Gastroesophageal sphincter (tissue), 4 donors: ENCODE measurements at regions not wholly inside any gene's neighbourhood (a gene's known extent, or its start where the extent isn't known, plus 50 kb on each side); places are given as distances from the start of the nearest gene placed in this dataset.

ENCODE experiments used
- ATAC-seq: fragments of 150-250 bp; one replicate; pipeline ENCODE4 v1.9.1; 2016; ENCODE audit warnings: mild to moderate bottlenecking, moderate library complexity
- H3K27ac ChIP-seq, 4 donors: fragments of 200-600 bp; sonication (generic) in 3 of 4; 1 replicate in 3 of 4; 2 replicates in 1 of 4; pipeline ENCODE4 v1.5.1; 2016 to 2019
- H3K27me3 ChIP-seq: fragments of 200-600 bp; sonication (generic); one replicate; pipeline ENCODE4 v1.5.1; 2019
- H3K36me3 ChIP-seq, 2 donors: fragments of 200-600 bp; sonication (generic); one replicate each; pipeline ENCODE4 v1.5.1; 2019; ENCODE audit warnings: control low read depth in 1 of 2
- H3K4me1 ChIP-seq, 3 donors: fragments of 200-600 bp; sonication (generic); 1 replicate in 2 of 3; 2 replicates in 1 of 3; pipeline ENCODE4 v1.5.1; 2016 to 2019; ENCODE audit warnings: control low read depth in 2 of 3
- H3K4me3 ChIP-seq, 2 donors: fragments of 200-600 bp; sonication (generic); one replicate each; pipeline ENCODE4 v1.5.1; 2019; ENCODE audit warnings: mild to moderate bottlenecking in 1 of 2, moderate library complexity in 1 of 2
- H3K9me3 ChIP-seq, 3 donors: fragments of 200-600 bp; sonication (generic); one replicate each; pipeline ENCODE4 v1.5.1; 2017 to 2019; ENCODE audit warnings: control low read depth in 2 of 3
- CTCF ChIP-seq, 4 experiments: fragments of 200-600 bp in 2 of 4; fragments of 450-650 bp in 2 of 4; sonication (generic) in 1 of 4; IDR thresholded peaks; one replicate each; pipeline ENCODE4 v1.5.1; 2017 to 2019; ENCODE audit warnings: antibody characterized with exemption in 4 of 4, mild to moderate bottlenecking in 2 of 4, moderate library complexity in 2 of 4
- EP300 ChIP-seq: sonication (generic); formaldehyde crosslinking; IDR thresholded peaks from one replicate; pipeline ENCODE4 v1.6.1; 2017; ENCODE audit warnings: antibody characterized with exemption, mild to moderate bottlenecking
- POLR2A ChIP-seq, 2 donors: fragments of 450-650 bp; IDR thresholded peaks; one replicate each; pipeline ENCODE4 v1.6.1; 2017; ENCODE audit warnings: antibody characterized with exemption in 2 of 2, mild to moderate bottlenecking in 2 of 2, moderate library complexity in 1 of 2
- POLR2AphosphoS5 ChIP-seq: sonication (generic); formaldehyde crosslinking; IDR thresholded peaks from one replicate; pipeline ENCODE4 v1.6.1; 2017; ENCODE audit warnings: antibody characterized with exemption
- WGBS, 2 donors: methylation state at CpG; one replicate each; pipeline ENCODE4 v1.1.5; 2018; ENCODE audit warnings: low coverage in 1 of 2; 5-methylcytosine and 5-hydroxymethylcytosine counted together

GRCh38 chr10:16182688-16183087 lies 254.1 kb upstream of the PTER start:
- Histone ChIP-seq H3K27ac (no peak overlapping the region), H3K36me3 (no peaks in the 10 kb centered on the region), H3K4me1 (no peaks in the 10 kb centered on the region), H3K27me3 (no peaks in the 10 kb centered on the region), H3K4me3 (no peak overlapping the region), H3K9me3 (no peaks in the 10 kb centered on the region)
- 81 to 86% methylated on average over 2 to 3 of the region's 3 CpGs for WGBS, 2 donors
- peak; percentile 46 for ATAC-seq
- no peak for TF ChIP-seq CTCF (IDR thresholded peaks at IDR 0.05)

GRCh38 chr10:16184096-16184597 lies 252.7 kb upstream of the PTER start:
- H3K9me3 ChIP-seq: no peaks in the 10 kb centered on the region
- TF ChIP-seq CTCF (IDR thresholded peaks at IDR 0.05) (no peak), EP300 (no peak), POLR2A (IDR thresholded peaks at IDR 0.05) (no peak), POLR2AphosphoS5 (no peak)
- H3K36me3 ChIP-seq: no peaks in the 10 kb centered on the region
- H3K4me3 ChIP-seq: no peak overlapping the region
- H3K27me3 ChIP-seq: no peaks in the 10 kb centered on the region
- 92% methylated on average over 3 of the region's 3 CpGs; no CpG with 5 or more reads in 1 of the 2 donors for WGBS, 2 donors
- H3K27ac ChIP-seq: no peak overlapping the region
- no peaks in the 10 kb centered on the region for H3K4me1 ChIP-seq
- ATAC-seq: no peak

- Histone ChIP-seq H3K36me3 (no peaks in the 10 kb centered on the region), H3K9me3 (no peaks in the 10 kb centered on the region), H3K27me3 (no peaks in the 10 kb centered on the region), H3K4me1 (no peaks in the 10 kb centered on the region), H3K27ac (no peak overlapping the region), H3K4me3 (no peak overlapping the region)
- 39 to 61% methylated on average over 2 of the region's 2 CpGs for WGBS, 2 donors
- ATAC-seq: no peak
- TF ChIP-seq CTCF (IDR thresholded peaks at IDR 0.05): no peak
- no peak for TF ChIP-seq EP300
- no peak for TF ChIP-seq POLR2AphosphoS5
- TF ChIP-seq POLR2A (IDR thresholded peaks at IDR 0.05): no peak
Observed at GRCh38 chr10:16184906-16185305, 251.9 kb upstream of the PTER start.

- 73 to 92% methylated on average over 2 to 3 of the region's 3 CpGs for WGBS, 2 donors
- no peak for ATAC-seq
Observed at GRCh38 chr10:16186564-16186963, 250.2 kb upstream of the PTER start.

More at GRCh38 chr10:16186564-16186963, 250.2 kb upstream of the PTER start:
- Histone ChIP-seq H3K9me3 (no peaks in the 10 kb centered on the region), H3K27ac (no peak overlapping the region), H3K4me3 (no peak overlapping the region), H3K36me3 (no peaks in the 10 kb centered on the region), H3K4me1 (no peaks in the 10 kb centered on the region), H3K27me3 (no peaks in the 10 kb centered on the region)
- TF ChIP-seq POLR2AphosphoS5: no peak
- TF ChIP-seq EP300: no peak
- no peak for TF ChIP-seq POLR2A (IDR thresholded peaks at IDR 0.05)
- TF ChIP-seq CTCF (IDR thresholded peaks at IDR 0.05): no peak
